ENCODE measurements at regions not wholly inside any gene's neighbourhood (a gene's known extent, or its start where the extent isn't known, plus 50 kb on each side); places are given as distances from the start of the nearest gene placed in this dataset.

DNA sequence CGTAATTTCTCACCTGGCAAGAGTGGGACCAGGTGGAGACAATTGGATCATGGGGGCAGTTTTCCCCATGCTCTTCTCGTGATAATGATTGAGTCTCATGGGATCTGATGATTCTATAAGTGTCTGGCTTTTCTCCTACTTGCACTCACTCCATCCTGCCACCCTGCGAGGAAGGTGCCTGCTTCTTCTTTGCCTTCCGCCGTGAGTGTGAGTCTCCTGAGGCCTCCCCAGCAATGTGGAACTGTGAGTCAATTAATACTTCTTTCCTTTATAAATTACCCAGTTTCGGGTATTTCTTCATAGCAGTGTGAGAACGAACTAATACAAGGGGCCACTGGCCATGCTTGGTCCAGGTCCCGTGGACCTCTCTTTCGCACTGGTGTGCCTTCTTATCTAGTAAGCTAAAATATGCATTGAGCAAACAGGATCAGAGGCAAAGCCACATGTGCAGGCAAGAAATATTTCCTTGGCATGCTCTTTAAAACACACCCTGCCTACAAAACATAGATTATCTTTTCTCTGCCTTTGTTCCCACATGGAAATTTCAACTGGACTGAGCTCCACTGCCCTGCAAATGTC is 821.1 kb downstream of the TRIB2 start:
- no peak for DNase-seq
- no peak overlapping the region for H3K27ac Mint-ChIP-seq
- no peaks in the 10 kb centered on the region for H3K27me3 Mint-ChIP-seq (ENCODE audit: low read depth)
- no peak overlapping the region for H3K4me3 Mint-ChIP-seq
- ATAC-seq (replicated peaks in 1 of 2), result no peak
- H3K9me3 Mint-ChIP-seq, result peaks cover 0 to 2% of the 10 kb centered on the region in 2 donors
- no peaks in the 10 kb centered on the region for H3K4me1 Mint-ChIP-seq (ENCODE audit: low read depth)
- no peaks in the 10 kb centered on the region for H3K36me3 Mint-ChIP-seq (ENCODE audit: insufficient read depth in 2 of 2)

DNA sequence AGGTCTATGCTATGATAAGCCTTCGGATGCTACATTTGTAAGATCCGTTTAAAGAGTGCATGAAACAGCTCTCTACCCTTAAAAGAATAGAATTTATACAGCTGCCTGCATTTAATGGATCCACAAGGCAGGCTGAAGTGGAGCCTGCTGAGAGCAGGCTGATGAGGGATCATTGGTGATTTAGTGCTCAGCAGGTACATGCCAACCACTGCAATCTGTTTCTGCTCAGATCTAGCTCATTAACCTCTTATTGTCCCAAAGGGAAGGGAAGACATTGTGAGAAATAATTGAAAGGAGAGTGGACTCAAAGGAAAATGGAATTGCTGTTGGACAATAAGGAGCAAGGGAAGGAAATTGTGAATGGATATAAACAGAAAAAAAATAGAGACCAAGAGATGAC is 822.6 kb downstream of the TRIB2 start:
- H3K36me3 Mint-ChIP-seq (ENCODE audit: insufficient read depth in 2 of 2), result no peaks in the 10 kb centered on the region
- no peaks in the 10 kb centered on the region for H3K27me3 Mint-ChIP-seq (ENCODE audit: low read depth)
- no peak for DNase-seq
- no peak for ATAC-seq (replicated peaks in 1 of 2)
- H3K27ac Mint-ChIP-seq, result no peak overlapping the region
- H3K4me3 Mint-ChIP-seq, result no peak overlapping the region
- no peaks in the 10 kb centered on the region for H3K4me1 Mint-ChIP-seq (ENCODE audit: low read depth)
- no peaks in the 10 kb centered on the region for H3K9me3 Mint-ChIP-seq

DNA sequence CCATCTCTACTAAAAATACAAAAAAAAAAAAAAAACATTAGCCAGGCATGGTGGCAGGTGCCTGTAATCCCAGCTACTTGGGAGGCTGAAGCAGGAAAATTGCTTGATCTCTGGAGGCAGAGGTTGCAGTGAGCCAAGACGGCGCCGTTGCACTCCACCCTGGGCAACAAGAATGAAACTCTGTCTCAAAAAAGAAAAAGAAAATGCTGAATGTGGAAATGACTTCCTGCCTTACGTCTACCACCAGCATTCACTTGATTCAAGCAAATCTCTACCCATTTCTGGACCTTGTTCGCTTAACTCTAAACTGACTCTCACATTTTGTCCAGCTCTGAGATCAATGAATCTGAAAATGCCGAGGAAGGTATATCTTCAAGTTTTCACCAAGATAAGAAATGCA is 825.3 kb downstream of the TRIB2 start:
- Mint-ChIP-seq H3K36me3 (ENCODE audit: insufficient read depth in 2 of 2) (no peaks in the 10 kb centered on the region), H3K4me3 (no peak overlapping the region), H3K4me1 (ENCODE audit: low read depth) (no peaks in the 10 kb centered on the region), H3K27me3 (ENCODE audit: low read depth) (no peaks in the 10 kb centered on the region), H3K9me3 (no peaks in the 10 kb centered on the region), H3K27ac (no peak overlapping the region)
- ATAC-seq (replicated peaks in 1 of 2) (no peak), DNase-seq (no peak)

DNA sequence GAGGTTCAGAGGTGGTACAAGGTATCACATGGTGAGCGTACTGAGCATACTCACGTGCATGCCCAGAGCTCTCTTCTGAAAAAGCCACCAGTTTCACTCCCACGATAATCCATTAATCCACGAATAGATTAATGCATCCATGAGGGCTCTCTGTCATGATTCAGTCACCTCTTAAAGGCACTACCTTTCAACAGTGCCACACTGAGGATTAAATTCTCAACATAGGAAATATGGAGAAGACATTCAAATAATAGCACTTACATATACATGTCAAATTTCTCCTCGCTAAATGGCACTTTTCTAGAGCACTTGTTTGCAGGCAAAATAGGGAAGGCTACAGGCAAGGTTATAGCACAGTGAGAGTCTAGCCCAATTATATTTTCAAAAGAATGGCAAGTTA is 825.9 kb downstream of the TRIB2 start:
- H3K27ac Mint-ChIP-seq, result no peak overlapping the region
- no peaks in the 10 kb centered on the region for H3K4me1 Mint-ChIP-seq (ENCODE audit: low read depth)
- no peaks in the 10 kb centered on the region for H3K27me3 Mint-ChIP-seq (ENCODE audit: low read depth)
- no peaks in the 10 kb centered on the region for H3K36me3 Mint-ChIP-seq (ENCODE audit: insufficient read depth in 2 of 2)
- ATAC-seq (replicated peaks in 1 of 2) (no peak), DNase-seq (no peak)
- no peak overlapping the region for H3K4me3 Mint-ChIP-seq
- H3K9me3 Mint-ChIP-seq, result no peaks in the 10 kb centered on the region

DNA sequence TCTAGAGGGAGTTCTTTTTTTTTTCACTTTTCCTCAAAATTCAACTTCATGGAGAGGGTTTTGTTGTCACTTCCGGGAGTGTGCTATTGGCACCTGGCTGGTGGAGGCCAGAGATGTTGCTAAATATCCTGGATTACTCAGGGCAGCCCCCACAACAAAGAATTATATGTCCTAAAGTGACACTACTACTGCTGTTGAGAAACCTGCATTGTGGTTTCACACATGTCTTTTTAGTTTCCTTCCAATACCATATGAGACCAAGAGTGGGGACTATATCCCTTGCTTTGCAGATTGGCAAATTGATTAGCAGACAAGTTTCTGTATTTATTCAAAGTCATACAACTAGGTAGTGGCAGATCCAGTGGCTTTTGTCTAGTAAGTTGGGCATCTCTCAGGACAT is 826.8 kb downstream of the TRIB2 start:
- Mint-ChIP-seq H3K36me3 (ENCODE audit: insufficient read depth in 2 of 2) (no peaks in the 10 kb centered on the region), H3K27ac (no peak overlapping the region), H3K27me3 (ENCODE audit: low read depth) (no peaks in the 10 kb centered on the region), H3K4me1 (ENCODE audit: low read depth) (no peaks in the 10 kb centered on the region), H3K4me3 (no peak overlapping the region), H3K9me3 (no peaks in the 10 kb centered on the region)
- no peak for DNase-seq
- ATAC-seq (replicated peaks in 1 of 2), result no peak

DNA sequence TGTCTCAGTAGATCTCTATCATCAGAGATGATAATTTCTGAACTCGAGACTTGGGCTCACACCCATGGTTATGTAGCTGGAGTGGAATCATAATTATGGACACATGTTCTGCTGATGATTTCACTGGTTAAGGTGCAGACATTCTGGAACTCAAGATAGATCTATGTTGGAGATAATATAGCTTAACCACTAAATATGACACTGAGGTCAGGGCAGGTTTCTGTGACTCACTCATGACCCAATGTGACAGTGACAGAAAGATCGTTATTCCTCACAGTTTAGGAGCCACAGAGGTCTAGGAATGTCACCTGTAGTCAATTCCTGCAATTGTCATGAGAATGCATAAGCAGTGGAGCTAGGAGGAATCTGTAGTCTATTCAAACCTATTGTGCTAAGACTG is 828.6 kb downstream of the TRIB2 start:
- no peaks in the 10 kb centered on the region for H3K27me3 Mint-ChIP-seq (ENCODE audit: low read depth)
- H3K27ac Mint-ChIP-seq, result no peak overlapping the region
- no peaks in the 10 kb centered on the region for H3K4me1 Mint-ChIP-seq (ENCODE audit: low read depth)
- no peaks in the 10 kb centered on the region for H3K36me3 Mint-ChIP-seq (ENCODE audit: insufficient read depth in 2 of 2)
- no peak overlapping the region for H3K4me3 Mint-ChIP-seq
- no peaks in the 10 kb centered on the region for H3K9me3 Mint-ChIP-seq
- no peak for ATAC-seq (replicated peaks in 1 of 2)
- DNase-seq, result no peak

DNA sequence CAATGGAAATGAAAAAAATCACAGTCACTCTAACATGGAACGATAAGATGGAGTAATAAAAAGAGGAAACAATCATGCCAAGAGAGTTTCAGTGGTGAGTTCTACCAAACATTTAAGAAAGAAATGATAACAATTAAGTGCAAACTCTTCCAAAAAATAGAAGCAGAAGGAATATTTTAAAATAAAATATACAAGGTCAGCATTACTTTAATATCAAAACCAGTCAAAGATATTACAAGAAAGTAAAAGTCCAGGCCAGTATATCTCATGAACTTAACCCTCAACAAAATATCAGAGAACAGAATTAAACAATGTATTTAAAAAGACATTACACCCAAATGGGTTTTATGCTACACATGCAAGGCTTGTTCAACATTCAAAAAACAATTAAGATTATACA is 829.4 kb downstream of the TRIB2 start:
- Mint-ChIP-seq H3K27ac (no peak overlapping the region), H3K4me3 (no peak overlapping the region), H3K4me1 (ENCODE audit: low read depth) (no peaks in the 10 kb centered on the region), H3K36me3 (ENCODE audit: insufficient read depth in 2 of 2) (no peaks in the 10 kb centered on the region), H3K27me3 (ENCODE audit: low read depth) (no peaks in the 10 kb centered on the region), H3K9me3 (no peaks in the 10 kb centered on the region)
- DNase-seq (no peak), ATAC-seq (replicated peaks in 1 of 2) (no peak)

DNA sequence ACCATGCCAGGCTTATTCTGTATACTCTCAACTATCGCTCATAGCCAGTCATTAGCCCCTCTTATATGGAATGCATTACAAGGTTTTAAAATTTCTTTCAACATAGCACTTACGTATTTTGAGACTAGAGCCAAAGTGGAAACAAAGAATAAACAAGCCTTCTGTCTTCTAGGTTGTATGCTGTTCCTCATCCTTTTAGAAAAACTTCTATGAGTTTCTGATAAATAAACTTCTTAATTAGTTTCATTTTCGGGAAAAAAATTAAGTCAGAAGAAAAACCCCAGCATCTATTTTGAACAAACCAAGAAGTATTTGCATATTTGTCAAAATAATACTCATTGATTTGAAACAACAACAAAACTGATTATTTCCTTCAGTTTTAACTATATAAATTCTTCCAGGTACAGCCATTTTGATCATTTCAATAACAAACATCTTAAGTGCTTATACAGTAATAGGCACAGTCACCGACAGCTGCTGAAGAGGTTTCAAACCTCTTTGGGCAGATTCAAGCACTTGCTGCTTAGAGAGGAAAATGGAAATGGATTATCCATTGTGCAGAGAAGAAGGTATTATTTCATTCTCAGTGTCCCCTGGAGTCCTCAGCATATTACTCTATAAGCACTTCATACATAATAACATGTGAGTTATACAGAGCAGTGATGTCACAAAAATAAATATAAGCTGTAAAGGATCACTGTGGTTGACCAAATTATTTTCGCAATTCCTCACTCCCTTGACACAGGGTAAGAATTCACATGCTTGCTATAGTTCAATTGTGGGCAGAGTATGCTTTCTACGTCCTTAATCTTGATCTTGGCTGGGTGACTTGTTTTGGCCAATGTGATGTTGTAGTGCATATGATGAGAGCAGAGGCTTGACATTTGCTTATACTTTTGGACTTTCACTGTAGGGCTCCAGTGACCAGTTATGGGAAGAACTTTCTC is 833.8 kb downstream of the TRIB2 start:
- Mint-ChIP-seq H3K27ac (no peak overlapping the region), H3K4me3 (no peak overlapping the region), H3K4me1 (ENCODE audit: low read depth) (no peaks in the 10 kb centered on the region), H3K9me3 (peaks cover 6 to 11% of the 10 kb centered on the region in 2 donors), H3K27me3 (ENCODE audit: low read depth) (no peaks in the 10 kb centered on the region), H3K36me3 (ENCODE audit: insufficient read depth in 2 of 2) (no peaks in the 10 kb centered on the region)
- DNase-seq (no peak), ATAC-seq (replicated peaks in 1 of 2) (no peak)

DNA sequence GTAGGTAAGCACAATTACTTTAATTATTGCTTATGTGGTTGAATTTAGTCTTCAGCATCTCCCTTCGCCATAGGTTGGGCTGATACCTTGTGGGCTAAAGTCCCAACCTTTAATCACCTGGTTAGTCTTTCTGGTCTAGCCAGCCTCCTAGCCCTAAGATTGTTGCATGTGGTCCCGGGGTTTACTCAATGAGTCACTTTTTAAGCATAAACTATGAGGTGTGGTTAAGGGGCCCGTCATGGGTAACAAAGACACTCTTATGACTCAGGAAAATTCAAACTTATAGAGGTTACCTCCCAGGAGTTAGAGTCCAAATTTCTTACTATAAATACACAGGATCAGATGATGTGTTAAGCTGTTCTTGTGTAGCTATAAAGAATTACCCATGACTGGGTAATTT is 841.6 kb downstream of the TRIB2 start:
- Mint-ChIP-seq H3K36me3 (ENCODE audit: insufficient read depth in 2 of 2) (peaks cover 0 to 1% of the 10 kb centered on the region in 2 donors), H3K4me3 (no peak overlapping the region), H3K27me3 (ENCODE audit: low read depth) (no peaks in the 10 kb centered on the region), H3K9me3 (peaks cover 5 to 13% of the 10 kb centered on the region in 2 donors), H3K27ac (no peak overlapping the region), H3K4me1 (ENCODE audit: low read depth) (no peaks in the 10 kb centered on the region)
- no peak for DNase-seq
- ATAC-seq (replicated peaks in 1 of 2), result no peak

DNA sequence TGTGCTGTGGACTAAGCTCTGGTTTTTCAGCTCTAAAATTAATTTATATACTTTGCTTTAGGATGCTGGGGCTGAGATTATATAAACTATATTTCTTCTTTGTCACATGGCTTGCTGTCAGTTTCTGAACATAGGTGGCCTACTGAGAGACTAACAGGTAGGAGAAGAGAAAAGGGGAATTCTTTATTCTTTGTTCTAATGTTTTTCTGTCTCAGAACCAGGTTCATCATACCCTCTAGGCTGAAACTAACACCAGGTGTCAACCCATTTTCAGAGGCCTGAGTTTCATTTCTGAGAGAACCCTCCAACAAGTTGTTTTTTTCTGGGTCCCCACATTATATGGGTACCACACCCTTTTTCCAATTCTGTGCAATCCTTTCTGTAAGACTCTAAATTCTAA is 843.6 kb downstream of the TRIB2 start:
- peaks cover 0 to 1% of the 10 kb centered on the region in 2 donors for H3K36me3 Mint-ChIP-seq (ENCODE audit: insufficient read depth in 2 of 2)
- no peak overlapping the region for H3K27ac Mint-ChIP-seq
- no peak overlapping the region for H3K4me3 Mint-ChIP-seq
- ATAC-seq (replicated peaks in 1 of 2), result no peak
- peaks cover 2 to 6% of the 10 kb centered on the region in 2 donors for H3K9me3 Mint-ChIP-seq
- DNase-seq, result no peak
- no peaks in the 10 kb centered on the region for H3K4me1 Mint-ChIP-seq (ENCODE audit: low read depth)
- H3K27me3 Mint-ChIP-seq (ENCODE audit: low read depth), result no peaks in the 10 kb centered on the region

DNA sequence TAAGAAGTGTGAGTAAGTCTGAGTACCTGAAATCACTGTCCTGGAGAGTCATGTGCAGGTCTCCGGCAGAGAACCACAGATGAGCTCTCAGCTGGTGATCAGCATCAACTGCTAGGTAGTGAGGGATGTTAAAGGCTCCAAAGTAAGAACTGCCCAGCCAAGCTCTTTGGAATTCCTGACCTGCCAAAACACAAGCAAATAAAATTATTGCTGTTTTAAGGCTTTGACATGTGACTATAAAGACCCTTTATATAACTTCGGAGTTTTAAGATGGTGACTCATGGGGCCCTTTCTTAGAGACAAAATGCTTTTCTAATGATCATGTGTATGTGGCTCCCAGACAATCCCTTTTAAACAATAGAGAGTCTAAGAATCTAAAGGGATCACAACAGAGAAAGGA is 855.7 kb downstream of the TRIB2 start:
- ATAC-seq (replicated peaks in 1 of 2) (no peak), DNase-seq (no peak)
- no peaks in the 10 kb centered on the region for H3K36me3 Mint-ChIP-seq (ENCODE audit: insufficient read depth in 2 of 2)
- H3K4me3 Mint-ChIP-seq, result no peak overlapping the region
- H3K27me3 Mint-ChIP-seq (ENCODE audit: low read depth), result no peaks in the 10 kb centered on the region
- H3K27ac Mint-ChIP-seq, result no peak overlapping the region
- no peaks in the 10 kb centered on the region for H3K4me1 Mint-ChIP-seq (ENCODE audit: low read depth)
- peaks cover 0 to 1% of the 10 kb centered on the region in 2 donors for H3K9me3 Mint-ChIP-seq

DNA sequence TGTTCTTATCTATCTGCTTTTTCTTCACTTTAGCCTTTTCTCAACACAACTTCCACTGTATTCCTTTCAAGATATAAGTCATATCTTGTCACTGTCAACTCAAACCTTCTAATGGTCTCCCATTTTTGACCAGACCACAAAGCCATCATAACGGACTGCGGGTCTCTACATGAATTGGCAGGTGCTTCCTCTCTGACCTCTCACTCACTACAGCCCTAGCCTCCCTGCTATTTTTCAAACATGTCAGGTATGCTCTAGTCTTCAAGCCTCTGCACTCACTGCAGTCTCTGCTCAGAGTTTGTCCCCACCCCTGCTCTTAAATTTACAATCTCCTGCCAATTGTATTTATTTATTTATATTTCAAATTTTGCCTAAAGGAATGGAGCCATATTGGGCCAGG is 858.1 kb downstream of the TRIB2 start:
- H3K9me3 Mint-ChIP-seq, result peaks cover 0 to 1% of the 10 kb centered on the region in 2 donors
- no peak overlapping the region for H3K27ac Mint-ChIP-seq
- no peaks in the 10 kb centered on the region for H3K4me1 Mint-ChIP-seq (ENCODE audit: low read depth)
- H3K36me3 Mint-ChIP-seq (ENCODE audit: insufficient read depth in 2 of 2), result no peaks in the 10 kb centered on the region
- H3K27me3 Mint-ChIP-seq (ENCODE audit: low read depth), result no peaks in the 10 kb centered on the region
- no peak overlapping the region for H3K4me3 Mint-ChIP-seq
- no peak for DNase-seq
- ATAC-seq (replicated peaks in 1 of 2), result no peak

DNA sequence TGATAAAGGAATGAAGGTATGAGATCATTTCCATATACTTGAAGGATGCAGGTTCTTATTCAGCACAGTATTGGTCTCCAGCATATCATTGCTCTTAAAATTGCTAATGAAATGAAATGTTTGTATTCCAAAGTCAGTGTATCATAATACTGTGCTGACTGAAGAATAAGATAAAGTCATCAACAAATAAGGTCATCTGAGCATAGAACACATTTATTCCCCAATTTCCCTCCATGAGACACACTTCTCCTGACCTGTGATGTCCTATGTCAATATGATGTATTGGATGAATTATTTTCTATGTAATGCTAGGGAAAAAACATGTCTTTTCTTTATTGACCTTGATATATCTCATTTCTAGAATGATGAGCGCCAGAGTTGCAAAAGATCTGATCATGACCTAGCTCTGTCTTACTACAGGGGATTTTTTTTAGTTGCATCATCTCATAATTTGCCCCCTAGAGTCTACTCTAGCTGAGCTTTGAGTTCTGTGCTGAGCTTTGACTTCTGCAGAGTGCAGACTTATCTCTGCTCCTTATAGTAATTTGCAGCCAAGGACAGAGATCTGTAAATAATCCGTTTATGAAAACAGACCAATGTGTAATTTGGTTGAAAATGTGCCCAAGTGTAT is 859.8 kb downstream of the TRIB2 start:
- no peak for DNase-seq
- H3K27me3 Mint-ChIP-seq (ENCODE audit: low read depth), result no peaks in the 10 kb centered on the region
- H3K9me3 Mint-ChIP-seq, result peaks cover 0 to 1% of the 10 kb centered on the region in 2 donors
- no peaks in the 10 kb centered on the region for H3K36me3 Mint-ChIP-seq (ENCODE audit: insufficient read depth in 2 of 2)
- H3K27ac Mint-ChIP-seq, result no peak overlapping the region
- no peak for ATAC-seq (replicated peaks in 1 of 2)
- H3K4me3 Mint-ChIP-seq, result no peak overlapping the region
- no peaks in the 10 kb centered on the region for H3K4me1 Mint-ChIP-seq (ENCODE audit: low read depth)
